ENCODE measurements at regions not wholly inside any gene's neighbourhood (a gene's known extent, or its start where the extent isn't known, plus 50 kb on each side); places are given as distances from the start of the nearest gene placed in this dataset.

DNA sequence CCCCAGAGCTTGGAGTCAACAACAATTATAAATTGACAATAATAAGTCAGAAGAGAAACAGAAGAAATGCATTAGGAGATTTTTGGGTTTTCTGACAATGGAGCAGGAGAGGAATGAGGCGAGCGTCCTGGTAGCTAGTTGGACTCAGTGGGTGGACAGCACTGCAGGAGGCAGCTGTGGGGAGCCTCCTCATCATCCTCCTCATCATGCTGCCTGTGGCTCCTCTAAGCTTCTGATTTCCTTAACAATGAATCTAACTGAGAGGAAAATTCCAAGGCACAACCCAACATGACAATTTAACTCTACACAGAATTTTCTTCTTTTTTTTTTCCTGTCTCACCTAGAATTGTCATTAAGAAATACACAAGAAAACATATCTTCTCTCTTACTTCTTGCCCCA is 357.1 kb upstream of the NOCT start:
- TF ChIP-seq, protein P1, sequence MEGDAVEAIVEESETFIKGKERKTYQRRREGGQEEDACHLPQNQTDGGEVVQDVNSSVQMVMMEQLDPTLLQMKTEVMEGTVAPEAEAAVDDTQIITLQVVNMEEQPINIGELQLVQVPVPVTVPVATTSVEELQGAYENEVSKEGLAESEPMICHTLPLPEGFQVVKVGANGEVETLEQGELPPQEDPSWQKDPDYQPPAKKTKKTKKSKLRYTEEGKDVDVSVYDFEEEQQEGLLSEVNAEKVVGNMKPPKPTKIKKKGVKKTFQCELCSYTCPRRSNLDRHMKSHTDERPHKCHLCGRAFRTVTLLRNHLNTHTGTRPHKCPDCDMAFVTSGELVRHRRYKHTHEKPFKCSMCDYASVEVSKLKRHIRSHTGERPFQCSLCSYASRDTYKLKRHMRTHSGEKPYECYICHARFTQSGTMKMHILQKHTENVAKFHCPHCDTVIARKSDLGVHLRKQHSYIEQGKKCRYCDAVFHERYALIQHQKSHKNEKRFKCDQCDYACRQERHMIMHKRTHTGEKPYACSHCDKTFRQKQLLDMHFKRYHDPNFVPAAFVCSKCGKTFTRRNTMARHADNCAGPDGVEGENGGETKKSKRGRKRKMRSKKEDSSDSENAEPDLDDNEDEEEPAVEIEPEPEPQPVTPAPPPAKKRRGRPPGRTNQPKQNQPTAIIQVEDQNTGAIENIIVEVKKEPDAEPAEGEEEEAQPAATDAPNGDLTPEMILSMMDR (conservative IDR thresholded peaks at IDR 0.05; ENCODE audit: low read length), result no peak
- TF ChIP-seq EZH2phosphoT487 (IDR thresholded peaks at IDR 0.05; ENCODE audit: borderline replicate concordance), result no peak
